ENCODE measurements at regions not wholly inside any gene's neighbourhood (a gene's known extent, or its start where the extent isn't known, plus 50 kb on each side); places are given as distances from the start of the nearest gene placed in this dataset.

GRCh38 chr1:4306559-4307467 is 347.6 kb upstream of the AJAP1 start:
- H3K4me3 ChIP-seq = no peak overlapping the region
- H3K27me3 ChIP-seq = peaks cover 0 to 3% (median 0%) of the 10 kb centered on the region in 3 donors
- H3K27ac ChIP-seq = no peak overlapping the region
- H3K4me1 ChIP-seq = no peaks in the 10 kb centered on the region
- intact Hi-C loops (cut with DNase I; ENCODE audit: low total_unique reads) = no loop called here
- no peak for DNase-seq
- 70 to 89% (median 81%) methylated on average over 8 of the region's 8 CpGs for WGBS, 5 donors
- H3K36me3 ChIP-seq = no peaks in the 10 kb centered on the region
- peaks cover 0 to 18% (median 12%) of the 10 kb centered on the region in 4 donors for H3K9me3 ChIP-seq
- TF ChIP-seq POLR2A (IDR thresholded peaks at IDR 0.05) (no peak), CTCF (IDR thresholded peaks at IDR 0.05) (no peak), POLR2AphosphoS5 (IDR thresholded peaks at IDR 0.05) (no peak), EP300 (IDR thresholded peaks at IDR 0.05) (no peak)

GRCh38 chr1:4307468-4307845 is 347.0 kb upstream of the AJAP1 start:
- Histone ChIP-seq H3K27me3 (peaks cover 0 to 3% (median 0%) of the 10 kb centered on the region in 3 donors), H3K4me1 (no peaks in the 10 kb centered on the region), H3K27ac (no peak overlapping the region), H3K4me3 (no peak overlapping the region), H3K9me3 (peaks cover 0 to 14% (median 10%) of the 10 kb centered on the region in 4 donors), H3K36me3 (no peaks in the 10 kb centered on the region)
- intact Hi-C loops (cut with DNase I; ENCODE audit: low total_unique reads) = no loop called here
- WGBS, 5 donors = 28 to 54% (median 36%) methylated on average over 2 of the region's 2 CpGs
- no peak for TF ChIP-seq EP300 (IDR thresholded peaks at IDR 0.05)
- no peak for TF ChIP-seq POLR2AphosphoS5 (IDR thresholded peaks at IDR 0.05)
- TF ChIP-seq POLR2A (IDR thresholded peaks at IDR 0.05) = no peak
- TF ChIP-seq CTCF (IDR thresholded peaks at IDR 0.05) = no peak
- DNase-seq = no peak

DNA sequence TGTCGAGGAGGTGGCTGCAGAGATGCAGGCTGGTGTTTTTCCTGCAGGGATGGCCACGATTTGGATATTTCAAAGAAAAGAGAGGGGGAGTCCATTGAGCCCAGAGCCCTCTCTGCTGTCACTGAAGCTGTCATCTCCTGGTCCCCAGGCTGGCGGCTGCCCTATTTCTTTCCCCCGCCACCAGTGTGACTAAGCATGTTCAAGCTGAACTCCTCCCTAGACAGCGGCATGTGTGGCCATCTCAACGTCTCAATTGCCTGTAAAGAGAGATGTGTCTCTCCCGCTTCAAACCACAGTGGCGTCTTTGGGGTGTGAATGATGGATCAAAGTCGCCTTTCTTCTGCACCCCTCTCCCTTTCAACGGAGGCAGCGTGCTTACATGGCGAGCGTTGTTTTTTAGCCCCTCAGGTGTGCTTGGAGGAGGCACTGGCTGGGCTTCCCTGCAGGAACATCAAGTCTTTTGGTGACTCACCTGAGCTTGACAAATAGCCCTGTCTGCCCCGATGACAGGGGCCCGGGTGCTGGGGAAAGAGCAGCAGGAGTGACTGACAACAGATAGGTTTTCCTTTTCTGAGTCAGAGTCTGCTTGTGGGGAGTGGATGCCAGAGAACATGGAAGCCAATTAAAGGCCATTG is 346.4 kb upstream of the AJAP1 start:
- WGBS, 5 donors = 78 to 86% (median 79%) methylated on average over 12 to 15 of the region's 15 CpGs
- DNase-seq = no peak
- TF ChIP-seq CTCF (IDR thresholded peaks at IDR 0.05) = no peak
- TF ChIP-seq POLR2A (IDR thresholded peaks at IDR 0.05) = no peak
- Histone ChIP-seq H3K4me1 (no peaks in the 10 kb centered on the region), H3K9me3 (peaks cover 0 to 10% (median 8%) of the 10 kb centered on the region in 4 donors), H3K36me3 (no peaks in the 10 kb centered on the region), H3K27me3 (peaks cover 0 to 3% (median 0%) of the 10 kb centered on the region in 3 donors), H3K4me3 (no peak overlapping the region), H3K27ac (no peak overlapping the region)
- intact Hi-C loops (cut with DNase I; ENCODE audit: low total_unique reads) = no loop called here

DNA sequence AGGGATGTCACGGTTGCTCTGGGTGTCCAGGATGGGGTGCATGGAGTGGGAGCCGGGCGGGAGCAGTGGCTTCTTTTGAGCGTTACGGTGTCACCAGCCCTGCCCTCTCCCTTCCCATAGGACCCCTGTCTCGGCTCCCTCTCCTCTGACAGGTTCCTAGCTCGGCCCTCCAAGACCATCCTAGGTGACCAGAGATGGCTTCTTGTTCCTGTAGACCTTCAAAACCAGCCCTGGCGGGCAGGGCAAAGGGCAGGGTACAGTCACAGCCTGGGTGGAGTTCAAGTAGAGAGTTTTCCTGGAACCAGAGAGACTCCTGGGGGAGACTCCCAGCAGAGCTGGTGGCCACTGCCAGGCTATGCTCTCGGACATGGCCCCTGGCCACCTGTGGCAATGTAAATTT is 345.6 kb upstream of the AJAP1 start:
- no peak overlapping the region for H3K27ac ChIP-seq
- peaks cover 0 to 3% (median 0%) of the 10 kb centered on the region in 3 donors for H3K27me3 ChIP-seq
- H3K9me3 ChIP-seq = peaks cover 0 to 16% (median 12%) of the 10 kb centered on the region in 4 donors
- H3K36me3 ChIP-seq = no peaks in the 10 kb centered on the region
- no peak overlapping the region for H3K4me3 ChIP-seq
- no peak for DNase-seq
- 65 to 81% (median 65%) methylated on average over 8 to 9 of the region's 9 CpGs for WGBS, 5 donors
- TF ChIP-seq POLR2A (IDR thresholded peaks at IDR 0.05) (no peak), POLR2AphosphoS5 (IDR thresholded peaks at IDR 0.05) (no peak), CTCF (IDR thresholded peaks at IDR 0.05) (no peak), EP300 (IDR thresholded peaks at IDR 0.05) (no peak)
- H3K4me1 ChIP-seq = no peaks in the 10 kb centered on the region
- intact Hi-C loops (cut with DNase I; ENCODE audit: low total_unique reads) = no loop called here
